AG04449 (cell line): ENCODE measurements at regions not wholly inside any gene's neighbourhood (a gene's known extent, or its start where the extent isn't known, plus 50 kb on each side); places are given as distances from the start of the nearest gene placed in this dataset.

Experiments used
- CTCF ChIA-PET: fragments of 350-600 bp; formaldehyde crosslinking; extraction: SDS; loops from one replicate; lab custom pipeline; 2021; ENCODE audit warnings: antibody characterized with exemption; lab: Yijun Ruan, JAX
- POLR2A ChIA-PET: fragments of 400-600, 350-600 bp; formaldehyde crosslinking; extraction: SDS; loops from one replicate; lab custom pipeline; 2020; ENCODE audit warnings: antibody characterized with exemption, inconsistent platforms; lab: Yijun Ruan, JAX
- DNase-seq: peaks from one replicate; pipeline ENCODE4 v3.0.0-alpha.2; 2010; ENCODE audit warnings: low read depth, low spot score
- H3K4me3 ChIP-seq: 2 replicates; pipeline ENCODE4 v1.5.1; 2011; ENCODE audit warnings: low read depth, mild to moderate bottlenecking, control low read depth, low read length
- CTCF ChIP-seq: IDR thresholded peaks from one replicate; pipeline ENCODE4 v1.5.1; 2011; ENCODE audit warnings: mild to moderate bottlenecking, moderate library complexity, low read length, control low read depth, inconsistent platforms; ENCODE audit not compliant: insufficient read depth; ENCODE audit errors: missing control alignments

DNA sequence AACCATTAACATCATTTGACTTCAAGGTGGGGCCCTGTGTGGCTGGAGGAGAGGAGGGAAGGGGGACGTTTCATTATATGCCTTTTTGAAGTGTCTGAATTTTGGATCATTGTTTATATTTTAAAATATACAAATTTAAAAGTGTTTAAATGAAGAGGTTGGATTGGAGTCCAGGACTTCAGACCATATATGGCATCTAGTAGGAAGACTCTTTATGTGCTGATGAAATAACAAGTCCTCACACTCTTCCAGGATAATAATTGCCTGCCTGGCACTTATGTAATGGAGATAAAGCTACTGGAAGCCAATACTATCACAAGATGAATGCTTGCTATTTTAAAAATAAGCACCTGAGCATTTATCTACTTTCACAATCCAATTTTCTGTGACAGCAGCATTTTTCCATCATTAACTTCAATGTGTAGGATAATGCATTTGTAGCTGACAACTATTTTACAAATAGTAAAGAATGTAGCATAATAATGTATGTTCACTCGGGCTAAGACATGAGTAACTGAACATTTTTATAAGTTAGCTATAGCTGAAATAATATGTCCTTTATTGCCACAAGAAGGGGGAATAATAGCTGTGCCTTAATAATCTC lies 188.4 kb downstream of the MTCL1 start:
- TF ChIP-seq CTCF: no peak
- H3K4me3 ChIP-seq: no peak overlapping the region
- POLR2A ChIA-PET: no interaction called here
- CTCF ChIA-PET: interaction anchor here (1.9 kb wide), 1 partner anchor 88 kb away, joined by 5 read pairs; no protein-coding TSS in a partner anchor
- DNase-seq: no peak

DNA sequence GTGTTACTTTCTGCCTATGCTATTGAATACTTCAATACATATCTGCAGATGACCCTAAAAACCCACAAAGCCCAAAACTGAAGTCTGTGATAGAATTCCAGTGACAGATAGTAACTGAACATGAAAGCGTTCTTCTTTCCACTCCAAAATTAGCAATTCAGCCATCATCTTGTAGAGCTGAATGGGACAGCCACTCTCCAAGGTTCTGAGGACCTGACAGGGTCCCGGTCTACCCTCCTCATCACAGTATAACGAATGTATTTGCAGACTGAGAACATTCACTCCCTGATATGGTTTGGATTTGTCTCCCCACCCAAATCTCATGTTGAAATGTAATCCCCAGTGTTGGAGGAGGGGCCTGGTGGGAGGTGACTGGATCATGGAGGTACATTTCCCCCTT lies 189.5 kb downstream of the MTCL1 start:
- CTCF ChIA-PET: interaction anchor here (0.8 kb wide), 1 partner anchor 93 kb away, joined by 3 read pairs; no protein-coding TSS in a partner anchor
- H3K4me3 ChIP-seq: no peak overlapping the region
- DNase-seq: no peak
- POLR2A ChIA-PET: no interaction called here
- no peak for TF ChIP-seq CTCF

DNA sequence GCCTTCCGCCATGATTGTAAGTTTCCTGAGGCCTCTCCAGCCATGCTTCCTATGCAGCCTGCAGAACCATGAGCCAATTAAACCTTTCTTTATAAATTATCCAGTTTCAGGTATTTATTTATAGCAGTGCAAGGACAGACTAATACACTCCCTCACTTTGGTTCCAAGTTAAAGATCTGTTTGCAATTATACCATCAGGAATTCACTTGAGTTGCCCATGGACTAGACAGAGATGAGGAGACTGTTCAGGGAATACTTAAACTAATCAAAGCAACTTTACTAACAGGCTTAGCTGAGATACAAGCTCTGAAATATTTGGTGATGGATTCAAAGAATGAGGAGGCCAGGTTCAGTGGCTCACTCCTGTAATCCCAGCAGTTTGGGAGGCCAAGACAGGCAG lies 190.0 kb downstream of the MTCL1 start:
- ChIA-PET POLR2A (interaction anchor here (0.8 kb wide), 1 partner anchor 153 kb away, joined by 4 read pairs; no protein-coding TSS in a partner anchor), CTCF (interaction anchor here (0.6 to 1.2 kb wide), 3 partner anchors 9 to 93 kb away, joined by 3 read pairs; no protein-coding TSS in a partner anchor)
- no peak for DNase-seq
- H3K4me3 ChIP-seq: no peak overlapping the region
- TF ChIP-seq CTCF: no peak

DNA sequence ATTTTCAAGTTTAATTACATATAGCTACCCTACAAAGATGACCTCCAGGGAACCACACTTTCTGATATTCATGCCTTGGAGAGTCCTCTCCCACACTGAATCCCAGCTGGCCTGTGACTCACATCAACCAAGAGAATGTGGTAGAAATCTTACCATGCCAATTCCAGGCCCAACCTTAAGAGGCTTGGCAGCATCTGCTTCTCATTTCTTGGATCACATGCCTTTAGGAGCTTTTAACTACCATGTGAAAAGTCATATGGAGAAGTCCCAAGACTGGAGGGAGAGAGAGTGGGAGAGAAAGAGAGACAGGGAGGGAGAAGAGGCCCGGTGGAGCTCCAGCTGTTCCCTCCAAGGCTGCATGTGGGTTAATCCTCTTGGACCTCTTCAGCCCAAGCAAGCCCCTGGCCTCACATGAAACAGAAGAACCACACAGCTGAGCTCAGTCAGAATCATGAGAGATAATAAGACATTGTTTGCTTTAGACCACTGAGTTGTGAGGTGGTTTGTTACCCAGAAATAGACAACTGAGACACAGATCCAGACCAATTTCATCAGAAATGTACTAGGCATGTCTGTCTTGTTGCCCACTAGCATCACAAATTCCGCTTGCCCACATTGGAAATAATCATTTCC lies 190.7 kb downstream of the MTCL1 start:
- ChIA-PET POLR2A (interaction anchor here (0.6 to 0.8 kb wide), 3 partner anchors 11 to 153 kb away, joined by 3 to 4 read pairs (median 3); no protein-coding TSS in a partner anchor), CTCF (interaction anchor here (0.6 to 1.4 kb wide), 4 partner anchors 8 to 87 kb away, joined by 3 to 4 read pairs (median 3); no protein-coding TSS in a partner anchor)
- no peak overlapping the region for H3K4me3 ChIP-seq

GRCh38 chr18:8899000-8899399 lies 193.6 kb downstream of the MTCL1 start:
- no peak for DNase-seq
- POLR2A ChIA-PET: no interaction called here

More for the DNA sequence above, 190.7 kb downstream of the MTCL1 start:
- DNase-seq: peak; percentile 90
- TF ChIP-seq CTCF: no peak

More at GRCh38 chr18:8899000-8899399, 193.6 kb downstream of the MTCL1 start:
- H3K4me3 ChIP-seq: no peak overlapping the region
- no peak for TF ChIP-seq CTCF
- CTCF ChIA-PET: no interaction called here
